ENCODE measurements at regions not wholly inside any gene's neighbourhood (a gene's known extent, or its start where the extent isn't known, plus 50 kb on each side); places are given as distances from the start of the nearest gene placed in this dataset.

DNA sequence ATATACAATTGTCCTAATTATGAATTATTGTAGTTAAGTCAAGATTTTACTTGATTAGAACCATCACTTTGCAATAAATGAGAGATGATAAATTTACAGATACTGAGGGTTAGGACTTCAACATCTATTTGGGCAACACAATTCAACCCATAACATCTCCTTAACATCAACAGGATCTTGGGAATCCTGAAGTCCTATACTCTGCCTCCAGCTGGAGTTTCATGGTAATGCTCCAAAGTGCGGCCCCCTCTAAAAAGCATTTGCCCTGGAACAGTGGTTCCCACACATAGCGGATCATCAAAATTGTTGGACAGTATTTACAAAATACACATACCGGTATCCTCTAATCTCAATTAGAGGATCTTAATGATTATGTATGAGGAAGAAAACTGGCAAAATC, 618.6 kb downstream of the CENPC start:
- Histone ChIP-seq H3K36me3 (no peaks in the 10 kb centered on the region), H3K9me3 (no peaks in the 10 kb centered on the region), H3K4me3 (no peak overlapping the region), H3K4me1 (ENCODE audit: insufficient read depth) (no peaks in the 10 kb centered on the region), H3K27ac (no peak overlapping the region), H3K27me3 (no peaks in the 10 kb centered on the region)
- DNase-seq = no peak
- WGBS, 3 donors = 93 to 95% (median 93%) methylated on average over 3 of the region's 3 CpGs
- intact Hi-C loops (cut with DNase I) = no loop called here
- TF ChIP-seq POLR2A (IDR thresholded peaks at IDR 0.05) (no peak), EP300 (IDR thresholded peaks at IDR 0.05) (no peak)
- TF ChIP-seq, protein P1, sequence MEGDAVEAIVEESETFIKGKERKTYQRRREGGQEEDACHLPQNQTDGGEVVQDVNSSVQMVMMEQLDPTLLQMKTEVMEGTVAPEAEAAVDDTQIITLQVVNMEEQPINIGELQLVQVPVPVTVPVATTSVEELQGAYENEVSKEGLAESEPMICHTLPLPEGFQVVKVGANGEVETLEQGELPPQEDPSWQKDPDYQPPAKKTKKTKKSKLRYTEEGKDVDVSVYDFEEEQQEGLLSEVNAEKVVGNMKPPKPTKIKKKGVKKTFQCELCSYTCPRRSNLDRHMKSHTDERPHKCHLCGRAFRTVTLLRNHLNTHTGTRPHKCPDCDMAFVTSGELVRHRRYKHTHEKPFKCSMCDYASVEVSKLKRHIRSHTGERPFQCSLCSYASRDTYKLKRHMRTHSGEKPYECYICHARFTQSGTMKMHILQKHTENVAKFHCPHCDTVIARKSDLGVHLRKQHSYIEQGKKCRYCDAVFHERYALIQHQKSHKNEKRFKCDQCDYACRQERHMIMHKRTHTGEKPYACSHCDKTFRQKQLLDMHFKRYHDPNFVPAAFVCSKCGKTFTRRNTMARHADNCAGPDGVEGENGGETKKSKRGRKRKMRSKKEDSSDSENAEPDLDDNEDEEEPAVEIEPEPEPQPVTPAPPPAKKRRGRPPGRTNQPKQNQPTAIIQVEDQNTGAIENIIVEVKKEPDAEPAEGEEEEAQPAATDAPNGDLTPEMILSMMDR (IDR thresholded peaks at IDR 0.05) = no peak

DNA sequence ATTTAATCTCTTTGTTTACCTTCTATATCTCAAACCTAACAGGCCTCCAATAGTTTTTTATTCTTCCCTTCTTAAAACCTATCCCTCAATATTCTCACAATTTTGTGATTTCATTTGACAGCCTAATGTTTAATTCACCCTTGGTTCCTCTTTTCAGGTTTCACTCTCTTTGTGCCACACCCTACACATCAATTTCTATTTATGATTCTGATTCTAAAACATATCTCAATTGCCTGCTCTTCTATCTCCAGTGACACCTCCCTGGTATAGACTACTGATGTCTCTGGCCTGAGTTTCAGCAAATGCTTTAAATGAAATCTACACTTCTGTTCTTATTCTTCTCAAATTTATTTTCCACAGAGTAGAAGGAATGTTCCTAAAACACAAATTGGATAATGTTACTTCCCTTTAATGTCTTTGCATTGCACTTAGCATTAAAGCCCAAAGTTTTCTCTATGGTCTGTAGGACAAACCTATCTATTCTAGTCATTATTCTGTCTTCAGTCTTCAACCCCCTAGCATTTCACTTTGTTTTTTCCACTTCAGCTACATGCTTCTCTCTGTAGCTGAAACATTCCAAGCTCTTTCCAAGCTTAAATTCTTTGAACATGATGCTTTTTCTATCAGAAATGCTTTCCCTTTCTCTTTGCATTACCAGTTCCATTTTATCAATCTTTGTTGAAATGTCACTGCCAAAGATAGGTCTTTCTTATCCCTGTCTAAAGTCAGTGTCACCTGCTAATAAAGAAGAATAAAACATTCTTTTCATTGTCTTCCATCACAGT, 622.0 kb downstream of the CENPC start:
- intact Hi-C loops (cut with DNase I) = no loop called here
- no peak for DNase-seq
- Histone ChIP-seq H3K4me1 (ENCODE audit: insufficient read depth) (no peaks in the 10 kb centered on the region), H3K27me3 (no peaks in the 10 kb centered on the region), H3K36me3 (no peaks in the 10 kb centered on the region), H3K9me3 (no peaks in the 10 kb centered on the region), H3K27ac (no peak overlapping the region), H3K4me3 (no peak overlapping the region)
- TF ChIP-seq EP300 (IDR thresholded peaks at IDR 0.05) = no peak
- no peak for TF ChIP-seq POLR2A (IDR thresholded peaks at IDR 0.05)
- TF ChIP-seq, protein P1 (IDR thresholded peaks at IDR 0.05) = no peak

DNA sequence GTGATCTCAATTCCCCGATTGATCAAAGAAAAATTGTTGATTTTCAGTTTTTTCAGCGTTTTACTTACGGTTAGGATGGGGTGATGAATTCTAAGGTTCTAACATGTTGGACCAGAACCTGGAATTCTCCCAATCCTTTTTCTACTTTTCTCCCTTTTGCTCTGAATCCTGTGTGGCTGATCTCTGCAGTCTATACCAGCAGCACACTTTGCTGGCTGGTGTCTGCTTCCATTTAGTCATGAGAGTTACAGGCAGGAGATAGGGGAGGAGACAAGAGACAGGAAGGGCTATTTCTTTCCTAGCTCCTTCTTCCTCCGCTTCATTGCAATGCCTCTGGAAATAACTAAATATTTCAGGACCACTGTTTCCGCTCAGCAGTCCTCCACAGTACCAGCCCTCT, 623.9 kb downstream of the CENPC start:
- H3K27ac ChIP-seq = no peak overlapping the region
- TF ChIP-seq EP300 (IDR thresholded peaks at IDR 0.05) (no peak), POLR2A (IDR thresholded peaks at IDR 0.05) (no peak)
- TF ChIP-seq, protein P1 (IDR thresholded peaks at IDR 0.05) = no peak
- H3K27me3 ChIP-seq = no peaks in the 10 kb centered on the region
- WGBS, 3 donors = 66 to 73% (median 69%) methylated on average over 5 of the region's 5 CpGs
- no peaks in the 10 kb centered on the region for H3K4me1 ChIP-seq (ENCODE audit: insufficient read depth)
- intact Hi-C loops (cut with DNase I) = no loop called here
- no peaks in the 10 kb centered on the region for H3K9me3 ChIP-seq
- H3K4me3 ChIP-seq = no peak overlapping the region
- no peak for DNase-seq
- no peaks in the 10 kb centered on the region for H3K36me3 ChIP-seq

DNA sequence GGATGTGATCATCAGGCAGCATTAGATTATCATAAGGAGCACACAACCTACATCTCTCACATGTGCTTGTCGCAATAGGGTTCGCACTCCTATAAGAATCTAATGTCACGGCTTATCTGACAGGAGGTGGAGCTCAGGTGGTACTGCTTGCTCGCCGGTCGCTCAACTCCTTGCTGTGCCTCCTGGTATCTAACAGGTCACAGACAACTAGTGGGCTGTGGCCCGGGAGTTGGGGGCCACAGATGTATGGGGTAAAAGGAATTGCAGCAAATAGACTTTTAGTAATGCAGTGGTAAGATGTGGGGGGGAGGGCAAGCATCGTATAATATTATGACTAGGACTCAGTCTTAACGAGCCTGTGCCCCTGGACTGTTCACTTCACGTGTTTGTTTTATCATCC, 624.8 kb downstream of the CENPC start:
- Histone ChIP-seq H3K4me3 (no peak overlapping the region), H3K9me3 (no peaks in the 10 kb centered on the region), H3K27ac (no peak overlapping the region), H3K27me3 (no peaks in the 10 kb centered on the region), H3K4me1 (ENCODE audit: insufficient read depth) (no peaks in the 10 kb centered on the region), H3K36me3 (no peaks in the 10 kb centered on the region)
- WGBS, 3 donors = 81 to 85% (median 85%) methylated on average over 10 of the region's 10 CpGs
- TF ChIP-seq, protein P1 (IDR thresholded peaks at IDR 0.05) = no peak
- TF ChIP-seq POLR2A (IDR thresholded peaks at IDR 0.05) = no peak
- TF ChIP-seq EP300 (IDR thresholded peaks at IDR 0.05) = no peak
- intact Hi-C loops (cut with DNase I) = no loop called here
- DNase-seq = no peak

All from ovary (tissue), 7 donors.